Activated CD8-positive, alpha-beta memory T cell treated with anti-CD3 and anti-CD28 coated beads for 36 hours (primary cell): ENCODE measurements at regions not wholly inside any gene's neighbourhood (a gene's known extent, or its start where the extent isn't known, plus 50 kb on each side); places are given as distances from the start of the nearest gene placed in this dataset.

Source experiments
- CTCF ChIA-PET: fragments of 350-600 bp; sonication (Branson Sonifier 250); formaldehyde crosslinking; loops from one replicate; lab custom pipeline; 2021; ENCODE audit warnings: antibody characterized with exemption; lab: Charles Lee
- POLR2A ChIA-PET: fragments of 350-600 bp; sonication (Branson Sonifier 250); formaldehyde crosslinking; loops from one replicate; lab custom pipeline; 2021; ENCODE audit warnings: antibody characterized with exemption; lab: Charles Lee

- POLR2A ChIA-PET = no interaction called here
- CTCF ChIA-PET = no interaction called here
Measured at GRCh38 chr11:32531528-32531927, 52.1 kb upstream of the EIF3M start.

- POLR2A ChIA-PET = no interaction called here
Measured at GRCh38 chr11:32529994-32530588, 53.5 kb upstream of the EIF3M start.

GRCh38 chr11:32527261-32528175, 56.1 kb upstream of the EIF3M start:
- CTCF ChIA-PET = no interaction called here
- POLR2A ChIA-PET = no interaction called here

More at GRCh38 chr11:32529994-32530588, 53.5 kb upstream of the EIF3M start:
- CTCF ChIA-PET = no interaction called here

- ChIA-PET CTCF (no interaction called here), POLR2A (no interaction called here)
Measured at GRCh38 chr11:32526760-32527159, 56.9 kb upstream of the EIF3M start.

GRCh38 chr11:32511926-32512325, 71.7 kb upstream of the EIF3M start:
- ChIA-PET CTCF (interaction anchor here (1.2 kb wide), 1 partner anchor 16 kb away, joined by 3 read pairs; no protein-coding TSS in a partner anchor), POLR2A (no interaction called here)

GRCh38 chr11:32510039-32510438, 73.6 kb upstream of the EIF3M start:
- ChIA-PET CTCF (no interaction called here), POLR2A (no interaction called here)

GRCh38 chr11:32508780-32509179, 73.4 kb upstream of the WT1 start:
- CTCF ChIA-PET = no interaction called here

GRCh38 chr11:32500001-32500400, 64.7 kb upstream of the WT1 start:
- POLR2A ChIA-PET = no interaction called here

More at GRCh38 chr11:32508780-32509179, 73.4 kb upstream of the WT1 start:
- POLR2A ChIA-PET = no interaction called here

GRCh38 chr11:32497951-32498350, 62.6 kb upstream of the WT1 start:
- ChIA-PET CTCF (no interaction called here), POLR2A (interaction anchor here (0.6 kb wide), 1 partner anchor 1239 kb away, joined by 3 read pairs; the partner anchor contains the start of gene CD59)

More at GRCh38 chr11:32500001-32500400, 64.7 kb upstream of the WT1 start:
- CTCF ChIA-PET = no interaction called here

GRCh38 chr11:32494629-32495028, 59.3 kb upstream of the WT1 start:
- CTCF ChIA-PET = no interaction called here
- POLR2A ChIA-PET = no interaction called here

GRCh38 chr11:32489464-32489863, 54.1 kb upstream of the WT1 start:
- ChIA-PET CTCF (no interaction called here), POLR2A (interaction anchor here (0.6 kb wide), 1 partner anchor 97 kb away, joined by 4 read pairs; no protein-coding TSS in a partner anchor)

- ChIA-PET CTCF (no interaction called here), POLR2A (no interaction called here)
Measured at GRCh38 chr11:32487270-32487669, 51.9 kb upstream of the WT1 start.

GRCh38 chr11:32485733-32486132, 50.4 kb upstream of the WT1 start:
- ChIA-PET POLR2A (no interaction called here), CTCF (no interaction called here)
